Activated CD8-positive, alpha-beta memory T cell treated with anti-CD3 and anti-CD28 coated beads, Interleukin-2, amount 10 ng/mL, durations not matched to agents 7 days and 5 days (primary cell): ENCODE measurements at regions not wholly inside any gene's neighbourhood (a gene's known extent, or its start where the extent isn't known, plus 50 kb on each side); places are given as distances from the start of the nearest gene placed in this dataset.

Experiments
- ATAC-seq: fragments of 150-1000 bp; cut with Tn5 transposase; one replicate; pipeline ENCODE4 v1.10.0; 2021; ENCODE audit warnings: moderate library complexity
- CTCF ChIA-PET: fragments of 350-600 bp; sonication (Branson Sonifier 250); formaldehyde crosslinking; loops from one replicate; lab custom pipeline; 2021; ENCODE audit warnings: antibody characterized with exemption; lab: Charles Lee
- DNase-seq: peaks from one replicate; pipeline ENCODE4 v3.0.0-alpha.2; 2020
- H3K27ac Mint-ChIP-seq: one replicate; pipeline ENCODE4 v1.8.0; 2021; ENCODE audit warnings: mild to moderate bottlenecking, mixed read lengths
- H3K27me3 Mint-ChIP-seq: one replicate; pipeline ENCODE4 v1.8.0; 2021; ENCODE audit warnings: mixed read lengths
- H3K36me3 Mint-ChIP-seq: one replicate; pipeline ENCODE4 v1.8.0; 2021; ENCODE audit warnings: mild to moderate bottlenecking, mixed read lengths
- H3K4me1 Mint-ChIP-seq: one replicate; pipeline ENCODE4 v1.8.0; 2021; ENCODE audit warnings: mixed read lengths
- H3K4me3 Mint-ChIP-seq: one replicate; pipeline ENCODE4 v1.8.0; 2021; ENCODE audit warnings: mild to moderate bottlenecking, moderate library complexity, mixed read lengths
- H3K9me3 Mint-ChIP-seq: one replicate; pipeline ENCODE4 v1.8.0; 2022; ENCODE audit warnings: low read depth, mixed read lengths

GRCh38 chr19:31175564-31176348 lies 173.5 kb downstream of the TSHZ3 start:
- no peak overlapping the region for H3K4me3 Mint-ChIP-seq
- DNase-seq (no peak), ATAC-seq (no peak)
- no peaks in the 10 kb centered on the region for H3K9me3 Mint-ChIP-seq
- H3K4me1 Mint-ChIP-seq = no peaks in the 10 kb centered on the region
- H3K27me3 Mint-ChIP-seq = peaks cover 3% of the 10 kb centered on the region
- no peaks in the 10 kb centered on the region for H3K36me3 Mint-ChIP-seq
- H3K27ac Mint-ChIP-seq = no peak overlapping the region
- CTCF ChIA-PET = no interaction called here

- DNase-seq (no peak), ATAC-seq (no peak)
- Mint-ChIP-seq H3K27me3 (peaks cover 3% of the 10 kb centered on the region), H3K27ac (no peak overlapping the region), H3K4me3 (no peak overlapping the region), H3K4me1 (no peaks in the 10 kb centered on the region), H3K9me3 (no peaks in the 10 kb centered on the region), H3K36me3 (no peaks in the 10 kb centered on the region)
- CTCF ChIA-PET = no interaction called here
Measured at GRCh38 chr19:31174948-31175347, 174.3 kb downstream of the TSHZ3 start.

- H3K4me1 Mint-ChIP-seq = no peaks in the 10 kb centered on the region
- CTCF ChIA-PET = no interaction called here
- no peaks in the 10 kb centered on the region for H3K9me3 Mint-ChIP-seq
- ATAC-seq (no peak), DNase-seq (no peak)
- no peak overlapping the region for H3K27ac Mint-ChIP-seq
- peaks cover 3% of the 10 kb centered on the region for H3K27me3 Mint-ChIP-seq
- H3K36me3 Mint-ChIP-seq = no peaks in the 10 kb centered on the region
- no peak overlapping the region for H3K4me3 Mint-ChIP-seq
Measured at GRCh38 chr19:31173991-31174390, 175.2 kb downstream of the TSHZ3 start.

GRCh38 chr19:31171936-31172335 lies 177.3 kb downstream of the TSHZ3 start:
- Mint-ChIP-seq H3K27me3 (peaks cover 11% of the 10 kb centered on the region), H3K36me3 (no peaks in the 10 kb centered on the region), H3K9me3 (no peaks in the 10 kb centered on the region), H3K4me1 (no peaks in the 10 kb centered on the region), H3K4me3 (no peak overlapping the region), H3K27ac (no peak overlapping the region)
- ATAC-seq (no peak), DNase-seq (no peak)
- CTCF ChIA-PET = no interaction called here

GRCh38 chr19:31170046-31170445 lies 179.2 kb downstream of the TSHZ3 start:
- peaks cover 18% of the 10 kb centered on the region for H3K27me3 Mint-ChIP-seq
- H3K4me1 Mint-ChIP-seq = no peaks in the 10 kb centered on the region
- no peak for DNase-seq
- no peak overlapping the region for H3K4me3 Mint-ChIP-seq
- no peak overlapping the region for H3K27ac Mint-ChIP-seq
- H3K9me3 Mint-ChIP-seq = no peaks in the 10 kb centered on the region
- ATAC-seq = no peak
- CTCF ChIA-PET = no interaction called here
- H3K36me3 Mint-ChIP-seq = no peaks in the 10 kb centered on the region

- H3K9me3 Mint-ChIP-seq = no peaks in the 10 kb centered on the region
- H3K4me1 Mint-ChIP-seq = no peaks in the 10 kb centered on the region
- no peak overlapping the region for H3K27ac Mint-ChIP-seq
- CTCF ChIA-PET = no interaction called here
- H3K4me3 Mint-ChIP-seq = no peak overlapping the region
- H3K27me3 Mint-ChIP-seq = peaks cover 22% of the 10 kb centered on the region
- no peak for ATAC-seq
- no peaks in the 10 kb centered on the region for H3K36me3 Mint-ChIP-seq
- DNase-seq = no peak
Measured at GRCh38 chr19:31168106-31168625, 181.1 kb downstream of the TSHZ3 start.

- no peaks in the 10 kb centered on the region for H3K9me3 Mint-ChIP-seq
- H3K4me3 Mint-ChIP-seq = no peak overlapping the region
- DNase-seq (no peak), ATAC-seq (no peak)
- peaks cover 22% of the 10 kb centered on the region for H3K27me3 Mint-ChIP-seq
- CTCF ChIA-PET = no interaction called here
- H3K4me1 Mint-ChIP-seq = no peaks in the 10 kb centered on the region
- no peak overlapping the region for H3K27ac Mint-ChIP-seq
- no peaks in the 10 kb centered on the region for H3K36me3 Mint-ChIP-seq
Measured at GRCh38 chr19:31167690-31168089, 181.5 kb downstream of the TSHZ3 start.

- no peak for DNase-seq
- H3K4me1 Mint-ChIP-seq = no peaks in the 10 kb centered on the region
- CTCF ChIA-PET = no interaction called here
- H3K27ac Mint-ChIP-seq = no peak overlapping the region
- peaks cover 19% of the 10 kb centered on the region for H3K27me3 Mint-ChIP-seq
- H3K9me3 Mint-ChIP-seq = no peaks in the 10 kb centered on the region
- no peak overlapping the region for H3K4me3 Mint-ChIP-seq
- H3K36me3 Mint-ChIP-seq = no peaks in the 10 kb centered on the region
- ATAC-seq = no peak
Measured at GRCh38 chr19:31166206-31166605, 183.0 kb downstream of the TSHZ3 start.

GRCh38 chr19:31164791-31165251 lies 184.4 kb downstream of the TSHZ3 start:
- Mint-ChIP-seq H3K4me3 (no peak overlapping the region), H3K4me1 (no peaks in the 10 kb centered on the region), H3K27ac (no peak overlapping the region), H3K9me3 (no peaks in the 10 kb centered on the region), H3K36me3 (no peaks in the 10 kb centered on the region), H3K27me3 (peaks cover 19% of the 10 kb centered on the region)
- ATAC-seq (no peak), DNase-seq (no peak)
- CTCF ChIA-PET = no interaction called here

GRCh38 chr19:31160336-31160926 lies 188.8 kb downstream of the TSHZ3 start:
- Mint-ChIP-seq H3K4me3 (no peak overlapping the region), H3K27me3 (peaks cover 6% of the 10 kb centered on the region), H3K27ac (no peak overlapping the region)

GRCh38 chr19:31154021-31154420 lies 195.2 kb downstream of the TSHZ3 start:
- DNase-seq (no peak), ATAC-seq (no peak)
- Mint-ChIP-seq H3K4me1 (no peaks in the 10 kb centered on the region), H3K9me3 (no peaks in the 10 kb centered on the region), H3K27me3 (no peaks in the 10 kb centered on the region), H3K27ac (no peak overlapping the region), H3K4me3 (no peak overlapping the region), H3K36me3 (no peaks in the 10 kb centered on the region)
- CTCF ChIA-PET = no interaction called here

More at GRCh38 chr19:31160336-31160926, 188.8 kb downstream of the TSHZ3 start:
- DNase-seq (no peak), ATAC-seq (no peak)
- H3K36me3 Mint-ChIP-seq = no peaks in the 10 kb centered on the region
- no peaks in the 10 kb centered on the region for H3K9me3 Mint-ChIP-seq
- CTCF ChIA-PET = no interaction called here
- no peaks in the 10 kb centered on the region for H3K4me1 Mint-ChIP-seq

GRCh38 chr19:31152906-31153305 lies 196.3 kb downstream of the TSHZ3 start:
- H3K36me3 Mint-ChIP-seq = no peaks in the 10 kb centered on the region
- H3K9me3 Mint-ChIP-seq = no peaks in the 10 kb centered on the region
- no peak overlapping the region for H3K4me3 Mint-ChIP-seq
- DNase-seq = no peak
- CTCF ChIA-PET = no interaction called here
- no peaks in the 10 kb centered on the region for H3K27me3 Mint-ChIP-seq
- H3K27ac Mint-ChIP-seq = no peak overlapping the region
- H3K4me1 Mint-ChIP-seq = no peaks in the 10 kb centered on the region
- ATAC-seq = no peak

- no peak for ATAC-seq
- H3K9me3 Mint-ChIP-seq = no peaks in the 10 kb centered on the region
- no peaks in the 10 kb centered on the region for H3K27me3 Mint-ChIP-seq
- no peaks in the 10 kb centered on the region for H3K36me3 Mint-ChIP-seq
- H3K27ac Mint-ChIP-seq = no peak overlapping the region
- CTCF ChIA-PET = no interaction called here
- no peak for DNase-seq
- no peak overlapping the region for H3K4me3 Mint-ChIP-seq
- no peaks in the 10 kb centered on the region for H3K4me1 Mint-ChIP-seq
Measured at GRCh38 chr19:31149441-31149941, 199.7 kb downstream of the TSHZ3 start.

GRCh38 chr19:31148671-31149070 lies 200.6 kb downstream of the TSHZ3 start:
- H3K9me3 Mint-ChIP-seq = no peaks in the 10 kb centered on the region
- no peak for DNase-seq
- H3K4me1 Mint-ChIP-seq = no peaks in the 10 kb centered on the region

More at GRCh38 chr19:31148671-31149070, 200.6 kb downstream of the TSHZ3 start:
- no peak for ATAC-seq
- Mint-ChIP-seq H3K4me3 (no peak overlapping the region), H3K27me3 (no peaks in the 10 kb centered on the region), H3K27ac (no peak overlapping the region), H3K36me3 (no peaks in the 10 kb centered on the region)
- CTCF ChIA-PET = no interaction called here
